ENCODE measurements at regions not wholly inside any gene's neighbourhood (a gene's known extent, or its start where the extent isn't known, plus 50 kb on each side); places are given as distances from the start of the nearest gene placed in this dataset.

- TF ChIP-seq CTCF (IDR thresholded peaks at IDR 0.05) (no peak), POLR2A (IDR thresholded peaks at IDR 0.05) (no peak)
Measured at GRCh38 chr6:81966968-81967367, 214.5 kb upstream of the TENT5A start.
